GM21717 (cell line): ENCODE measurements at regions not wholly inside any gene's neighbourhood (a gene's known extent, or its start where the extent isn't known, plus 50 kb on each side); places are given as distances from the start of the nearest gene placed in this dataset.
"Not testable (repeated sequence)": the region's sequence is repeated elsewhere in the genome, so short reads cannot be mapped to it uniquely, and the experiment has no call there.

ENCODE experiments used
- ATAC-seq: cut with Tn5 transposase; IDR thresholded peaks from one replicate; pipeline ENCODE4 v1.9.1; 2021; ENCODE audit warnings: mild to moderate bottlenecking, moderate library complexity; ENCODE audit not compliant: unreplicated experiment

GRCh38 chr5:25238720-25239119 is 593.9 kb upstream of the CDH10 start:
- not testable (repeated sequence) for ATAC-seq

GRCh38 chr5:25224316-25224982 is 579.7 kb upstream of the CDH10 start:
- ATAC-seq = no peak

- not testable (repeated sequence) for ATAC-seq
Observed at GRCh38 chr5:25199902-25200301, 555.1 kb upstream of the CDH10 start.

DNA sequence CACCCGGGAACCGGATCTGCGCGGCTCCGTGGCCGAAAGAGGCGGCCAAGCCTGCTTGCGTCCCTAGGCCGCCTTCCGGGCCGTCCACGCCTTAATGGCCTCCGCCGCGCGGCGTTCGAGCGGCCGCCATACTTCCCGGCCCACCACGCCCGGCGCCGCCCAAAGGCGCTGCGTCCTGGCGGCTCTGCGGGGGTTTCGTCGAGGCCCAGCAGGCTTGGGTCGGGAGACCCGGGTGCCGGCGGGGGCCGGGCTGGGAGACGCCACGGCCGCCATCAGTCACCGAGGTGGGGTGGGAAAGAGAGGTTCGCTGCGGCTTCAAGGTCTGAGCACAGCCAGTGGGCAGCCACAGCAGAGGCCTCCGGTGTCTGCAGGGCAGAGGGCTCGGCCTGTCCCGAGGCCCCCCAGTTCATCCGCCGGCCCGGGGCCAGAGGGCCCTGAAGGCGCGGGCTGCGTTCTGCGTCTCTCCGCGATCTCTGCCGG is 545.8 kb upstream of the CDH10 start:
- ATAC-seq = no peak

DNA sequence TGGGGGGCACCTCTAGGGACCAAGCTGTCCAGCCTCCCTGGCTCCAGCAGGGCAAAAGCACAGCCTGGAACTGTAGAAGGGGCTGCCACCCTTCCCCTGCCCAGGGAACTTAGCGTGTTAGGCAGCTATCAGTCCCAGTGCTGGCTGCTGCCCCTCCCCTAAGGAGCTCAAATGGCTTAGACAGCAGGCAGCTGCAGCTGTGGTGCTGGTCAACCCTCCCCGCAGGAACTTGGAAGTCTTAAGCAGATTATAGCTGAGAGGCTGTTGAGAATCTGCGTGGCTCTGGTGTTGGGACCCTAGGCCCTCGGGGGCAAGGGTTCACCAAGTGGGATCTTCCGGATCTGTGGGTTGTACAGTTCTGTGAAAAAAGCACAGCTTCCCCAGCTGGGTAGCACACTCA is 536.5 kb upstream of the CDH10 start:
- ATAC-seq = no peak

DNA sequence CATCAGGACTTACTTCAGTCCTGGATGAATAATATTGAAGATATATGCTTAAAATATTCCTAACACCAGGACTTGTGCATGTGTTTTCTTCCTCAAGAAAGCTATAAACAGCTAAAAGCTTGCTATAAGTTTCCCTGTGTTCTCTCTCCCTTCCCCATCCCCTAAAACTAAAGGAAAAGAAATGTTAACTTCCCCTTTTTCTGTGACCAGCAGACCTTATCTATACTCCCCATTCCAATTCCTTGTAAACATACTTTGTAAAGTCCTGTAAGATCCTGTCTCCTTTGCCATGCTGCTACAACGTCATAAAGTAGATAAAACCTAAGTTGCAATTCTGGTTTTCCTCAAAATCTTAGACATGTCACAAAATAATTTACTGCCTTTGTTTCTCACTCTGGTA is 517.8 kb upstream of the CDH10 start:
- not testable (repeated sequence) for ATAC-seq

- ATAC-seq = no peak
Observed at GRCh38 chr5:25160891-25161290, 516.1 kb upstream of the CDH10 start.

DNA sequence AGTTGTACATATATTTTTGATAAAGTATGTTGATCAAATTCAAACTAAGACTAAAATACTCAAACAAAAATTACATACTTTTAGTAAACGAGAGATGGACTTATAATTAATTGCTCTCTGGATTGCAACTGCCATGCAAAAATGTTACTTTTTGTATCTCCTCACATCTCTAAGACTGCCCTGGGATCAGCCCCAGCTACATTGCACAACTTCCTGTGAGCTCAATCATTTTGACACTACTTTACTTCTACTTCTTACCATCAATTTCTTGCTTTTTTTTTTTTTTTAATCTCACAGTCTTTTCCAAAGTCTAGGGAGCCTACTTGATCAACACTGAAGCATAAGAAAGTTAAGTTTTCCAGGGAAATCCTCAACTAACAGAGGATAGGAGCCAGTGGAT is 506.0 kb upstream of the CDH10 start:
- no peak for ATAC-seq

- ATAC-seq = no peak
Observed at GRCh38 chr5:25128606-25129005, 483.8 kb upstream of the CDH10 start.

DNA sequence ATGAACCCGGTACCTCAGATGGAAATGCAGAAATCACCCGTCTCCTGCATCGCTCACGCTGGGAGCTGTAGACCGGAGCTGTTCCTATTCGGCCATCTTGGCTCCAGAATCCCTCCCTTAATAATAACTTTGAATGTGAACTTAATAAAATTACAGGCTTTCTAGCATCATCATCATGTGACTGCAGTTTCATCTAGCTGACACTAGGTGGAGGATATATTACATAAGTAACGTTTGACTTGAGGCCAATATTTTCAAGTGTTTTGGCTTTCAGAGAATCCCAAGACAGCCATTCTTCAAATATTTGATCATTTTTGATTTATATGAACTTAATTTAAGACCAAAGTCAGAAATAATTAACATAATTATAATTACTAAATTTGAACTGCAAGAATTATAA is 474.9 kb upstream of the CDH10 start:
- ATAC-seq = no peak

DNA sequence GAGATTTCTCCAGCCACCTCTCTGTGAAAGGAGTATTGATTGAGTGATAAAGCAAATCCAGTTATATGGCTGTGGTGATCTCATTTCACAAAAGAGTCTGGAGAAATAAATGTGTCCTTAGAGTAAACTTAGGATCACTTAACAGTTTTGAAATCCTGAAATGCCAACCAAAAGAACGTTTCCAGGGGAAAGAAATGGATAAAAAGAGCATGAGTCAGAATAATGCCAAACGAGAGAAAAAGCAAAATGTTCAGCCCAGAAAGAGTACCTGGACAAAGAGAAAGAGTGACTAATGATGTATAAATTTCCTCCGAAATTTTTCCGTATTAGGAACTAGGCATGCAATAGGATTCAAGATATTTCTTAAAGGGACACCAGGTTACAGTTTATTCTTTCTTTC is 463.1 kb upstream of the CDH10 start:
- no peak for ATAC-seq

GRCh38 chr5:25099538-25099937 is 454.8 kb upstream of the CDH10 start:
- no peak for ATAC-seq

DNA sequence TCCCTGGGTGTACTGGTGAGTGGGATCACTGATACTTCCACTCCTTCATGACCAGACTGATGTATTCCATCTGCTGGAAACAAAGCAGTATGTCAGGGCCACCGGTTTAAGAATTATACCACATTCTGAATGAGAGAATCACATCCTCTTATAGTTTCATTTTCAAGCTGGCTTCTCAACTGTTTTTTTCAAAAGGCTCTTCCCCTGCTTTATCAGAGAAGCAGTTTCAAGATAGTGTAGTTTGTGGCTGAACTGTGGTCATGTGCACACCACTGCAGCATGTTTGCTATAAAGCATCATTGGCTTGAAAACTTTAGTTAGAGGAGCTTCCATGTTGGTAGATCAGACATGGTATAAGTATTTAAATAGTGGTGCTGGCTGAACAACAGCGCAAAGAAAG is 450.5 kb upstream of the CDH10 start:
- no peak for ATAC-seq

GRCh38 chr5:25094219-25094618 is 449.4 kb upstream of the CDH10 start:
- ATAC-seq = no peak

GRCh38 chr5:25091921-25092320 is 447.1 kb upstream of the CDH10 start:
- no peak for ATAC-seq

GRCh38 chr5:25090854-25091253 is 446.1 kb upstream of the CDH10 start:
- no peak for ATAC-seq

DNA sequence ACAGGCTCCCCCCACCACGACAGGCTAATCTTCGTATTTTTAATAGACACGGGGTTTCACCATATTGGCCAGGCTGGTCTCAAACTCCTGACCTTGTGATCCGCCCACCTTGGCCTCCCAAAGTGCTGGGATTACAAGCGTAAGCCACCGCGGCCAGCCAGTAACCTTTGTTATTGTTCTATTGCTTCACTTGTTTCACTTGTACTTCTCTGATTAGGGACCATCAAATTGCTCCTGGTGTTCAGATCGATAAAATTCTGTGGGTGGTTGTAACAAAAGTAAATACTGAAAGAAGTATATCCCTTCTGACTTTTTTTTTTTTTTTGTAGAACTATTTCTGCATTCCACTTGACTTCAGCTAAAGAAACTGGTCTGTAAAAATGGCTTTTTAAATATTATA is 445.5 kb upstream of the CDH10 start:
- no peak for ATAC-seq

- not testable (repeated sequence) for ATAC-seq
Observed at GRCh38 chr5:25088689-25089088, 443.9 kb upstream of the CDH10 start.

DNA sequence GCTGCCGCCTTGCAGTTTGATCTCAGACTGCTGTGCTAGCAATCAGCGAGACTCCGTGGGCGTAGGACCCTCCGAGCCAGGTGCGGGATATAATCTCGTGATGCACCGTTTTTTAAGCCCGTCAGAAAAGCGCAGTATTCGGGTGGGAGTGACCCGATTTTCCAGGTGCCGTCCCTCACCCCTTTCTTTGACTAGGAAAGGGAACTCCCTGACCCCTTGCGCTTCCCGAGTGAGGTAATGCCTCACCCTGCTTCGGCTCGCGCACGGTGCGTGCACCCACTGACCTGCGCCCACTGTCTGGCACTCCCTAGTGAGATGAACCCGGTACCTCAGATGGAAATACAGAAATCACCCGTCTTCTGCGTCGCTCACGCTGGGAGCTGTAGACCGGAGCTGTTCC is 438.5 kb upstream of the CDH10 start:
- not testable (repeated sequence) for ATAC-seq

- no peak for ATAC-seq
Observed at GRCh38 chr5:25066239-25066638, 421.5 kb upstream of the CDH10 start.

GRCh38 chr5:25064306-25064705 is 419.5 kb upstream of the CDH10 start:
- ATAC-seq = no peak

DNA sequence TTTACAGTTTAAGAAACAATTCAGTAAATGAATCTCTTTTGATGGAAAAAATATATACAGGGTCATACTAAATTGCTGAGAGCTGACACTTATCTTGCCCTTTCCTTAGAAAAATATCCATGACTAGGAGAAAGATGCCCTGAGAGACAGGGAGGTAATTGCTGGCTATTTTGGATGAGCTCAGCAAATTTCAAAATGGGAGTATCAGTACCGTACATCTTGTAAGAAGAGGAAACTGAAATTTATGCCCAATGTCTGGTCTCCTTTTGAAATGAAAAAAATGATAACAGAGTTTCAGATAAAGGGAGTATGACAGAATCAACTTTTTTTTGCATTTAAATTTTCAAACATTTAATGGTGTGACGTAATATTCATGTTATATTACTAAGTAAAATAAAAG is 415.8 kb upstream of the CDH10 start:
- ATAC-seq = no peak

DNA sequence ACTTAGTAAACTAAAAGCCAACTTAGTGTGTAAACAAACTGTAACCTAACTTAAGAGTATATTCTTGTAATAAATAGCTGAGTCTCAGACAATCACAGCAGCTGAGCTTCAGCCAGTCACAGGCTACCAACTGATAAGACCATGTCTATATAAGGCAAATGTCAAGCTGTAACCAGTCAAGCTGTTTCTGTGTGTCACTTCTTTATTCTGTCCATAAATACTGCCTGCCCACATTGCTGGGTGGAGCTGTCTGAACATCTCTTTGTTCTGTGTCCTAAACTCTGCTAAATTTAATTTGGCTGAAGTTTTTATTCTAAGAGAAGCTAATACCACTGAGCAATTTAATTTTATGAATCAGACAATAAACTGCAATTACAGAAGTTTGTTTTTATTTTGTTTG is 412.1 kb upstream of the CDH10 start:
- no peak for ATAC-seq
